HG03135 (cell line): ENCODE measurements at regions not wholly inside any gene's neighbourhood (a gene's known extent, or its start where the extent isn't known, plus 50 kb on each side); places are given as distances from the start of the nearest gene placed in this dataset.

ENCODE experiments used
- ATAC-seq: cut with Tn5 transposase; IDR thresholded peaks from one replicate; pipeline ENCODE4 v1.9.1; 2021; ENCODE audit warnings: mild to moderate bottlenecking, moderate library complexity; ENCODE audit not compliant: unreplicated experiment

- no peak for ATAC-seq
These were observed 72.1 kb upstream of the CAB39 start for GRCh38 chr2:230640540-230641011.

DNA sequence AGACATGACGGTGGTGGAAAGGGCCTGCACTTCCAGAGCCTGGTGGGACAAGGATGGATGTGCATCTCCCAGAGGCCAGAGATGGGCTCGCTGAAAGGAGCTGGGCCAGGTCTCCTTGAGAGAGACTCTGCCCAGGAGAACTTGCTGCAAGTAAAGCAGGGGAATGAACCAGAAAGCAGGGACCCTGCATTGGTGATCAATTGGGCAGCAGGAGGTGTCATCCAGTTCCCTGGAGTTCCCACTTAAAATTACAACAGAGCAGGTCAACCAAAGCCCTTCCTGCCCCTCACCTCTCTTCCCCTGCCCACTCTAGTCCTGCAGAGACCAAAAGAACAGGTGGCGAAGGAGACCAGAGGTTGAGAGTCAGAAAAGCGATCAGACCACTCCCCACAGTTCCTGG, 69.7 kb upstream of the CAB39 start:
- ATAC-seq: no peak

DNA sequence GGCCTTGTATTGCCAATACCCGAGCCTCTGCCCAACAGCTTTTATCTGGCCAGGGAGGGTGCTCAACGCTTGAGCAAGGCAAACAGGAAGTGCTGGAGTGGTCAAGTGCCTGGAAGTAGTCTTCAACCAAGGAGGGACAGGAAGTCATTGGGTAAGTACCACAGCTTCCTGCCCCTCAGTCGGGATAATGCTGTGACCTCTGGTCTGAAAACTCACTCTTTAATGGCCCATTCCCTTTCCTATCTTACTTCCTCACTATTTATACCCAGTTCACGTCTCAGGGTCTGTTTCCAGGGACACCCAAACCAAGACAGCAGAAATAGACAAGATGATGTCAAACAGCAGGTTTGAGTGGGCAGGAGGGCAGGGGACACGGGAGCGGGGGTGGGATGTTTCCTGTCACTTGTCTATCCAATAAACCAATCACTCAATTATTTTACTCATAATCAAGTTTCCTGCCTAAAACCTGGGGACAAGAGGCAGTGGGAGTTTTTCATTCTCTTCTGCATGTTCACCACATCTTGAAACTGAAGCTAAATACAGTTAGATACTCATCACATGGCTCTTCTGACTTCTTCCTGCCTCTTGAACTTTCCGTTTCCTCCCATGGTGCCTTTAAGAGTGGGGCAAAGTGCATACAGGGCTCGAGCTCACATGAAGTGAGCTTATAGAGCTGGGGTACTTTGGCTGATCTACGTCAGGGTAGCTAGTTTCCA, 68.9 kb upstream of the CAB39 start:
- ATAC-seq: peak; percentile 69

GRCh38 chr2:230644356-230644935, 68.2 kb upstream of the CAB39 start:
- ATAC-seq: peak; percentile 3

DNA sequence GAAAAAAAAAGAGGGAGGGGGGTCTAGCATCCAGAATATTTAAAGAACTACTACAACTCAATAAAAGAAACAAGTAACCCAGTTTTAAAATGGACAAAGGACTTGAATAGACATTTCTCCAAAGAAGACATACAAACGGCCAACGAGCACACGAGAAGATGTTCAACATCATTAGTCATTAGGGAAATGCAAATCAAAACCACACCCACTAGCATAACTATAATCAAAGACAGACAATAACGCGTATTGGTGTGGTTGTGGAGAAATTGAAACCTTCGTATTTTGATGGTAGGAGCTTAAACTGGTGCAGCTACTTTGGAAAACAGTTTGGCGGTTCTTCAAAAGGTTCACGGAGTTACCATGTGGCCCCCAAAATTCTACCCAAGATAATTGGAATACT, 64.3 kb upstream of the CAB39 start:
- ATAC-seq: no peak

DNA sequence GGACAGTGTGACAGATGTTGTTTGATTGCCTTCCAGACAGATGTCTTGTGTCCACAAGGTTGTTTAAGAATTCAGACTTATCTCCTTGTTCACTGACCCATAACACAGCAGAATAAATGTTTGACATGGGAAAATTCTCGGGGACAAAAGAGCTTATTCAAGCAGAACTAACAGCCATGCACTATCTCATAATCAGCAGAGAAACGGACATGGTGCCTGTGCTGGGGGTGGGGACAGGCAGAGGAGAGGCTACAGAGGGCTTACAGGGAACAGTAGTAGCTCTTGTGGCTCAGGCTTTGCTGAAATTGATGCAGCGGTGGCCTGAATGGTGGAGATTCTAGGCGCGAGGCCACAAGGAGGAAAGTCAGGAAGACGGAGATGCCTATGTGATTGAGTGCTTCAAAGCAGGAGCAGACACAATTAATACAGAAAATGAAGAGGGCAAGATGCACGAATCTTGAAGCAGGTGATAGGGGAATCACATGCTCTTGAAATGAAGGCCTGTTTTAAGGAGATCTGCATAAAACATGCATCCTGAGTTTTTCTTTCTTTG, 62.0 kb upstream of the CAB39 start:
- peak; percentile 71 for ATAC-seq

DNA sequence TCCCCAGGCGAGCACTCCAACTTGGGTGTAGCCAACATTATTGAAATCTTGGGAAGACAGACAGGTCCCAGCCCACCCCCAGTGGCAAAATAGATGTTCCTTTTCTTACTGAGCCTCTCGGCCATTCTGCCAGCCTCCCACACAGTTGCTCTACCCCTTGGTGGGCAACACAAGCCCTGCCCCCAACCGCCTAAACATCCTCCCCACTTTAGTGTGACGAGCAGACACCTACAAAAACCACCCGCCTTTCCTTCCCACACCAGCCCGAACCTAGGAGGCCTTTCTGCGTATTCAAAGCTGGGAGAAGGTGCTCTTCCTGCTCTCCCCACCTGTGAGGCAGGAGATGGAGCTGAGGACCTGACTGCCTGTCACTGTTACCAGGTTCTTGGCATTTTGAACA, 58.6 kb upstream of the CAB39 start:
- no peak for ATAC-seq

DNA sequence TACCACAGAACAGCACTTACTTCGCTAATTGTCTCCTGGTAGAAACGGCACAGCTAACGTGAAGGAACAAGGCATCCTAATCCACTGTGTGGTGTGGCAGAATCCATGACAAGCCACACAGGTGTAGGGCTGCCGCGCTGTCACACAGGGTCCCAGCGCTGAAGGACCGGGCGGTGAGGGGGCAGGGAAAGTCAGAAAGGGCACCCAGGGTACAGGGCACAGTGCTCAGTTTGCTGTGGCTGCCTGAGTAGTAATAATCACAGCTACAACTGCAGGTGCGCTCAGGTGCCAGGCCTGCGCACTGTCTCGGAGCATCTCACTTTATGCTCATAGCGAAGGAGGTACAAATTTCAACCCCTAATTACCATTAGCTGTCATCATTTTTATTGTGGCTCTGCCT, 55.2 kb upstream of the CAB39 start:
- ATAC-seq: no peak

DNA sequence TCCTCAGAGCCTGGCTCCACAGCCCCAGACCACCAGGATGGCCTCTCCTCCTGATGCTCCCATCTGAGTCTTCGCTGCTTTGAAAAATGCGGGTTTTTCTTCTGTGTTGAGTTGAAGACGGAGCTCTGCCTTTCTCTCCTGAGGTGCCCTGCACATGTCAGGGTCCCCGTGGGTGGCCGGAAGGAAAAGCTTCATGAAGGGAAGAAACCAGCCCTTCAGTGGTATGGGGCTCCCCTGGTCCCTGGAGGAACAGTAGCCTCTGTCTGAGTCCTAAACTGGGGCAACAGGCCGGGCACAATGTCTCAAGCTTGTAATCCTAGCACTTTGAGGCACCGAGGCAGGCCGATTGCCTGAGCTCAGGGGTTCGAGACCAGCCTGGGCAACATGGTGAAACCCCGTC, 54.7 kb upstream of the CAB39 start:
- ATAC-seq: no peak

GRCh38 chr2:230658577-230658876, 54.1 kb upstream of the CAB39 start:
- ATAC-seq: no peak

GRCh38 chr2:230658877-230659652, 53.6 kb upstream of the CAB39 start:
- ATAC-seq: peak; percentile 49

- no peak for ATAC-seq
These were observed 52.2 kb upstream of the CAB39 start for GRCh38 chr2:230660294-230661060.

GRCh38 chr2:230661072-230661957, 51.3 kb upstream of the CAB39 start:
- ATAC-seq: peak; percentile 45
